Gastrocnemius medialis (tissue), 4 donors: ENCODE measurements at regions not wholly inside any gene's neighbourhood (a gene's known extent, or its start where the extent isn't known, plus 50 kb on each side); places are given as distances from the start of the nearest gene placed in this dataset.

Source experiments
- POLR2A ChIP-seq, 2 donors: fragments of 450-650 bp; IDR thresholded peaks; one replicate each; pipeline ENCODE4 v1.6.1; 2017; ENCODE audit warnings: antibody characterized with exemption in 2 of 2, mild to moderate bottlenecking in 2 of 2, moderate library complexity in 2 of 2
- TF ChIP-seq, protein P1 (sequence below), 5 experiments: fragments of 450-650 bp in 3 of 5; fragments of 200-600 bp in 2 of 5; sonication (generic) in 2 of 5; IDR thresholded peaks in 4 of 5; conservative IDR thresholded peaks in 1 of 5; 1 replicate in 4 of 5; 2 replicates in 1 of 5; pipeline ENCODE4 v1.5.1; 2016 to 2019; ENCODE audit warnings: antibody characterized with exemption in 5 of 5, mild to moderate bottlenecking in 3 of 5, moderate library complexity in 3 of 5

DNA sequence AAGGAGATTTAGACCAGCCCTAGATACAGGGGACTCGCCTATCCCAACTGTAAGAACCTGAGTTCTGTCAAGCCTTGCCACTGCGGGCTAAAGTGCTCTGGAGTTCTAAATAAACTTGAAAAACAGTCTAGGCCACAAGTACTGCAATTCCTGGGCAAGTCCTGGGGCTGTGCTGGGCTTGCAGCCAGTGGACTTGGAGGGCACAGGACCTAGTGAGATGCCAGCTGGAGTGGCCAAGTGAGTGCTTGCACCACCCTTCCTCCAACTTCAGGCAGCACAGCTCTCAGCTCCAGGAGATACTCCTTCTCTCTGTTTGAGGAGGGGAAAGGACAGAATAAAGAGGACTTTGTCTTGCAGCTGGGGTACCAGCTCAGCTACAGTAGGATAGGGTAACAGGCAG is 307.6 kb upstream of the FBXO33 start:
- TF ChIP-seq, protein P1, sequence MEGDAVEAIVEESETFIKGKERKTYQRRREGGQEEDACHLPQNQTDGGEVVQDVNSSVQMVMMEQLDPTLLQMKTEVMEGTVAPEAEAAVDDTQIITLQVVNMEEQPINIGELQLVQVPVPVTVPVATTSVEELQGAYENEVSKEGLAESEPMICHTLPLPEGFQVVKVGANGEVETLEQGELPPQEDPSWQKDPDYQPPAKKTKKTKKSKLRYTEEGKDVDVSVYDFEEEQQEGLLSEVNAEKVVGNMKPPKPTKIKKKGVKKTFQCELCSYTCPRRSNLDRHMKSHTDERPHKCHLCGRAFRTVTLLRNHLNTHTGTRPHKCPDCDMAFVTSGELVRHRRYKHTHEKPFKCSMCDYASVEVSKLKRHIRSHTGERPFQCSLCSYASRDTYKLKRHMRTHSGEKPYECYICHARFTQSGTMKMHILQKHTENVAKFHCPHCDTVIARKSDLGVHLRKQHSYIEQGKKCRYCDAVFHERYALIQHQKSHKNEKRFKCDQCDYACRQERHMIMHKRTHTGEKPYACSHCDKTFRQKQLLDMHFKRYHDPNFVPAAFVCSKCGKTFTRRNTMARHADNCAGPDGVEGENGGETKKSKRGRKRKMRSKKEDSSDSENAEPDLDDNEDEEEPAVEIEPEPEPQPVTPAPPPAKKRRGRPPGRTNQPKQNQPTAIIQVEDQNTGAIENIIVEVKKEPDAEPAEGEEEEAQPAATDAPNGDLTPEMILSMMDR (IDR thresholded peaks at IDR 0.05 in 4 of 5, conservative IDR thresholded peaks at IDR 0.05 in 1 of 5) = no peak
- no peak for TF ChIP-seq POLR2A (IDR thresholded peaks at IDR 0.05)
